Kidney epithelial cell (primary cell): ENCODE measurements at regions not wholly inside any gene's neighbourhood (a gene's known extent, or its start where the extent isn't known, plus 50 kb on each side); places are given as distances from the start of the nearest gene placed in this dataset.

Experiments used
- DNase-seq: peaks from one replicate; pipeline ENCODE4 v3.0.0-alpha.2; 2010; ENCODE audit warnings: low read depth
- H3K27me3 ChIP-seq: 2 replicates; pipeline ENCODE4 v1.6.0; 2011; ENCODE audit warnings: low read length; ENCODE audit not compliant: control insufficient read depth, insufficient read depth
- H3K36me3 ChIP-seq: 2 replicates; pipeline ENCODE4 v1.5.1; 2011; ENCODE audit warnings: low read length; ENCODE audit not compliant: control insufficient read depth, insufficient read depth
- H3K4me3 ChIP-seq: 2 replicates; pipeline ENCODE4 v1.5.1; 2011; ENCODE audit warnings: low read depth, mild to moderate bottlenecking, control low read depth, low read length
- TF ChIP-seq, protein P1 (sequence below): IDR thresholded peaks from 2 replicates; pipeline ENCODE4 v1.5.1; 2011; ENCODE audit warnings: mild to moderate bottlenecking, moderate library complexity, low read length, control low read depth, inconsistent platforms; ENCODE audit not compliant: insufficient read depth, poor library complexity, severe bottlenecking

DNA sequence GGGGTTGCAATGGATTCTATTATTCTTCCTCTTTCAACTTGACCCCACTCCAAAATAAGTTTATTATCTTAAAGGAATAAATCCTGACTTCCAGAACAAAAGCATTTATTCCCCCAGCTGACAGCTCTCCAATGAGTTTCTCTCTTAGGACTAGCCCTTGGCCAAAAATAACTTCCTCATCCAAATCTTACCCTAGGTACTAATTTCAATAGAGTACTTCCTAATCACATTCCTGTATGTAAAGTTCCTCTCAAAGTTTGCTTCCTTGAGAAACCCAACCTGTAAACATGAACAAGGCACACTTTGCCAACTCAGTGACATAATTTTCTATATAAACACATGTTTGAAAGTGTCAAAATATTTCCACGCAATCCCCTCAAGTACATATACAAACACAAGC is 671.2 kb upstream of the GALNTL6 start:
- Histone ChIP-seq H3K4me3 (no peak overlapping the region), H3K27me3 (no peaks in the 10 kb centered on the region), H3K36me3 (no peaks in the 10 kb centered on the region)
- no peak for DNase-seq
- TF ChIP-seq, protein P1, sequence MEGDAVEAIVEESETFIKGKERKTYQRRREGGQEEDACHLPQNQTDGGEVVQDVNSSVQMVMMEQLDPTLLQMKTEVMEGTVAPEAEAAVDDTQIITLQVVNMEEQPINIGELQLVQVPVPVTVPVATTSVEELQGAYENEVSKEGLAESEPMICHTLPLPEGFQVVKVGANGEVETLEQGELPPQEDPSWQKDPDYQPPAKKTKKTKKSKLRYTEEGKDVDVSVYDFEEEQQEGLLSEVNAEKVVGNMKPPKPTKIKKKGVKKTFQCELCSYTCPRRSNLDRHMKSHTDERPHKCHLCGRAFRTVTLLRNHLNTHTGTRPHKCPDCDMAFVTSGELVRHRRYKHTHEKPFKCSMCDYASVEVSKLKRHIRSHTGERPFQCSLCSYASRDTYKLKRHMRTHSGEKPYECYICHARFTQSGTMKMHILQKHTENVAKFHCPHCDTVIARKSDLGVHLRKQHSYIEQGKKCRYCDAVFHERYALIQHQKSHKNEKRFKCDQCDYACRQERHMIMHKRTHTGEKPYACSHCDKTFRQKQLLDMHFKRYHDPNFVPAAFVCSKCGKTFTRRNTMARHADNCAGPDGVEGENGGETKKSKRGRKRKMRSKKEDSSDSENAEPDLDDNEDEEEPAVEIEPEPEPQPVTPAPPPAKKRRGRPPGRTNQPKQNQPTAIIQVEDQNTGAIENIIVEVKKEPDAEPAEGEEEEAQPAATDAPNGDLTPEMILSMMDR = no peak

DNA sequence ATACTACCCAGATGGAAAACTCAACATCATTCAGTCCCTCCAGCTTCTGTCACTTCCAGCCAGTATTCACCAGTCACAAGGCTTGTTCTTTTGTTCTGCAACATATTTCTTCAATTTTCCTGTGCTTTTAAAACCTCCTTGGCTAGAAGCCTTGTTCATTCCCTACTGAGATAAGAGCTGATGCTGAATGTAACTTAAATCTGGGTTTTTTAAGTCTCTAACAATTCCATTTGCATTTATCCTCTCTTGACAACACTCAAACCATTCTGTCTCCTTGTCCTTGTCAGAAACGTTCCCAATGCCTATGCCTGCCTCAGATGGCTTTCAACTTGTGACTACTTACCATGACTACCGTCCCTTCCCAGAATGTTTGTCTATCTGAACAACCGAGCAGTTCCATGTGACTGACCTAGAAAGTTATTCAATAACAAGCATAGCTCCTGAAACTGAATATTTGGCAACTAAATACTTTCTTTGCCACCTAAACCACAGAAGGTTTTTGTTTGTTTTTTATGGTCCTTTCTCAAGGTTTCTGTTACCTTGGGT is 682.9 kb upstream of the GALNTL6 start:
- Histone ChIP-seq H3K27me3 (no peaks in the 10 kb centered on the region), H3K4me3 (no peak overlapping the region), H3K36me3 (no peaks in the 10 kb centered on the region)
- TF ChIP-seq, protein P1 = no peak
- peak; percentile 81 for DNase-seq

DNA sequence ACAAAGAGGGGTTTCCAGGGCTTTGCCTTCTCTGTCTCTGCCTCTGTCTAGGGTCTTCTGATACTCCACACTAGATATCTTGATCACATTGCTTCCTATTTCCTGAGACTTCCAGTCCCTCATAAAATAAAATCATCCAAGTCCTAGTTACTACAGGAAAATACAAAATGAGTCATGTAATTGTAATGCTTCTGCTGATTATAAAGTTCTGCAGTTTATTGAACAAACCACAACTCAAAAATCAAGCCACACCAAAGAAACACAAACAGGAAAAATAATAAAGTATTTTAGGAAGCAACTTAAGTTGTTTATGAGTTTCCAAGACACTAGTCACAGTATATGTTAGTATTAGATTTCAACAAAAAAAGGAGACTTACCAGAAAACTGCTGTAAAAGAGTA is 695.1 kb upstream of the GALNTL6 start:
- no peaks in the 10 kb centered on the region for H3K36me3 ChIP-seq
- no peaks in the 10 kb centered on the region for H3K27me3 ChIP-seq
- no peak overlapping the region for H3K4me3 ChIP-seq
- TF ChIP-seq, protein P1 = no peak
- DNase-seq = no peak

DNA sequence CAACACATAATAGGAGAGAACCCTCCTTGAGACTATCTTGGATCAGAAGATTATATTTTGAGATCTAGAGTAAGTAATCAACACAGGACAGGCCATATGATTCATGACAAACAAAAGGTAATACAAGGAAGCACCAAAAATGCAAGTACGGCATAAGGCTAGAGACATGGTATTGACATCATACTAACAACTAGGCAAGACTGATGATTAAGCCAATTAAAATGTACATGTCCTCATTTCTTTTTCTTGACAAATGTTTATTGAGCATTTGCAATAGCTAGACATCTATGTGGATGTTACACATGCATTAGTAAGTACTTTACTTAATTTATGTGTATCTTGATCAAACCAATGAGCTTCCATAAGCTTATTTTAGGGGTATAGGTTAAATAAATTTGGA is 695.7 kb upstream of the GALNTL6 start:
- DNase-seq = peak; percentile 1
- Histone ChIP-seq H3K27me3 (no peaks in the 10 kb centered on the region), H3K36me3 (no peaks in the 10 kb centered on the region), H3K4me3 (no peak overlapping the region)
- TF ChIP-seq, protein P1 = no peak

DNA sequence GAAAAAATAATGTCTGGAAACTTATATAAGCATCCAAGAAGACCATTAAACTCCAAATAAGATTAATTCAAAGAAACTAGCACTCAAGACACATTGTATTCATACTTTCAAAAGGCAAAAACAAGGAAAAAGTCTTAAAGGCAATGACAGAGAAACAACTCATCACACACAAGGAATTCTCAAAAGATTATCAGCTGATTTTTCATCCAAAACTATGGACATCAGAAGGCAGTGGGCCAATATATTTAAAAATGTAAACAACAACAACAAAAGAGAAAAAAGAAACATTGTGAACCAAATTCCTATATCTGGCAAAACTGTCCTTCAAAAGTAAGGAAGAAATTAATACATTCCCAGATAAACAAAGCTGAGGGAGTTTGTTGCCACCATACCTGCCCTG is 711.4 kb upstream of the GALNTL6 start:
- Histone ChIP-seq H3K27me3 (no peaks in the 10 kb centered on the region), H3K36me3 (no peaks in the 10 kb centered on the region), H3K4me3 (no peak overlapping the region)
- TF ChIP-seq, protein P1 = no peak
- no peak for DNase-seq

DNA sequence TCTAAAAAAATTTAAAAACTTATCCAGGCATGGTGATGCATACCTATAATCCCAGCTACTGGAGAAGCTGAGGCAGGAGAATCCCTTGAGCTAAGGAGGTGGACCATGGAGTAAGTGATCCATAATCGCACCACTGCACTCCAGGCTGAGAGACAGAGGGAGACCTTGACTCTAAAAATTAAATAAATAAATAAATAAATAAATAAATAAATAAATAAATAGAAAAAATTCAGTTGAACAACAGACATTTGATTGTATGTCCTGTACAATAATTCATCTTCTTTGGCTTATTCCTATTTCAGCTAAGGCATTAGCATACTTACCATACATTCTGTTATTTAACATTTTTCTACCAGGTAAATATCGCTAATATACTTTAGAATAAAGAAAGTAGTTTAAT is 726.1 kb upstream of the GALNTL6 start:
- Histone ChIP-seq H3K27me3 (no peaks in the 10 kb centered on the region), H3K4me3 (no peak overlapping the region), H3K36me3 (no peaks in the 10 kb centered on the region)
- no peak for DNase-seq
- TF ChIP-seq, protein P1 = no peak
